Endothelial cell of umbilical vein (primary cell): ENCODE measurements at regions not wholly inside any gene's neighbourhood (a gene's known extent, or its start where the extent isn't known, plus 50 kb on each side); places are given as distances from the start of the nearest gene placed in this dataset.

ENCODE experiments used
- BruUV-seq: library from RNA; stranded (reverse); fragments of 400-500 nt; replicated peaks from 2 replicates; lab custom pipeline; 2021; lab: Mats Ljungman, UMichigan
- CTCF ChIA-PET: fragments of 300-600, 350-600 bp; sonication (Branson Sonifier 250); formaldehyde crosslinking; loops from one replicate; lab custom pipeline; 2021; ENCODE audit warnings: antibody characterized with exemption, inconsistent platforms; lab: Charles Lee
- POLR2A ChIA-PET: fragments of 300-600, 350-600 bp; sonication (Branson Sonifier 250); formaldehyde crosslinking; loops from one replicate; lab custom pipeline; 2021; ENCODE audit warnings: antibody characterized with exemption, inconsistent platforms; lab: Charles Lee
- DNase-seq: peaks from one replicate; pipeline ENCODE4 v3.0.0-alpha.2; 2011; ENCODE audit warnings: low read depth, low spot score
- FAIRE-seq: peaks from 2 replicates; lab custom pipeline; 2011; peaks lifted over from hg19 to GRCh38; lab: Jason Lieb, UNC
- H2AFZ ChIP-seq: 2 replicates; pipeline ENCODE4 v1.6.0; 2012; ENCODE audit warnings: low read depth, low read length, control low read depth, inconsistent platforms
- H3K27ac ChIP-seq: 2 replicates; pipeline ENCODE4 v1.5.1; 2011; ENCODE audit warnings: low read depth, mild to moderate bottlenecking, control low read depth, low read length, moderate library complexity; ENCODE audit not compliant: insufficient read depth
- H3K27me3 ChIP-seq, 2 experiments: 2 replicates each; pipeline versions ENCODE4 v1.6.0 to v1.6.1; 2011; ENCODE audit warnings: low read length in 2 of 2, mixed read lengths in 1 of 2; ENCODE audit not compliant: control insufficient read depth in 2 of 2, insufficient read depth in 2 of 2
- H3K36me3 ChIP-seq, 2 experiments: 2 replicates in 1 of 2; 3 replicates in 1 of 2; pipeline ENCODE4 v1.5.1; 2011; ENCODE audit warnings: low read length in 2 of 2, mild to moderate bottlenecking in 1 of 2, moderate library complexity in 1 of 2; ENCODE audit not compliant: control insufficient read depth in 2 of 2, insufficient read depth in 2 of 2; ENCODE audit errors: extremely low read depth in 1 of 2
- H3K4me1 ChIP-seq: 3 replicates; pipeline ENCODE4 v1.5.1; 2011; ENCODE audit warnings: mild to moderate bottlenecking, low read length; ENCODE audit not compliant: control insufficient read depth, insufficient read depth; ENCODE audit errors: extremely low read depth
- H3K4me2 ChIP-seq: 2 replicates; pipeline ENCODE4 v1.6.1; 2011; ENCODE audit warnings: low read length, control low read depth, mixed read lengths; ENCODE audit not compliant: insufficient read depth
- H3K4me3 ChIP-seq, 3 experiments: fragments of 200-600 bp in 1 of 3; sonication (generic), shearing (Covaris generic) in 1 of 3; replicated peaks in 1 of 3; 2 replicates each; pipeline ENCODE4 v1.5.1; 2011 to 2016; ENCODE audit warnings: control low read depth in 3 of 3, low read length in 3 of 3, mild to moderate bottlenecking in 2 of 3, inconsistent platforms in 1 of 3, low read depth in 1 of 3, moderate library complexity in 1 of 3; ENCODE audit not compliant: insufficient read depth in 1 of 3
- H3K79me2 ChIP-seq: 2 replicates; pipeline ENCODE4 v1.6.0; 2012; ENCODE audit warnings: low read length, inconsistent platforms; ENCODE audit not compliant: control insufficient read depth, insufficient read depth
- H3K9ac ChIP-seq: replicated peaks from 2 replicates; pipeline ENCODE3; 2011; ENCODE audit warnings: low read length, control low read depth; ENCODE audit not compliant: insufficient read depth; ENCODE audit errors: extremely low read depth
- H3K9me1 ChIP-seq: replicated peaks from 3 replicates; pipeline ENCODE4 v1.6.0; 2011; ENCODE audit warnings: mild to moderate bottlenecking, low read length; ENCODE audit not compliant: control insufficient read depth, insufficient read depth; ENCODE audit errors: extremely low read depth
- H3K9me3 ChIP-seq: replicated peaks from 2 replicates; pipeline ENCODE4 v1.5.1; 2012; ENCODE audit warnings: low read length, inconsistent platforms; ENCODE audit not compliant: control insufficient read depth, insufficient read depth
- H4K20me1 ChIP-seq: replicated peaks from 2 replicates; pipeline ENCODE3; 2011; ENCODE audit warnings: mild to moderate bottlenecking, low read length; ENCODE audit not compliant: control insufficient read depth, insufficient read depth; ENCODE audit errors: extremely low read depth
- CTCF ChIP-seq, 2 donors: IDR thresholded peaks; 1 replicate in 1 of 2; 2 replicates in 1 of 2; pipeline ENCODE4 v1.5.1; 2011; ENCODE audit warnings: low read length in 2 of 2, mild to moderate bottlenecking in 2 of 2, moderate library complexity in 2 of 2, control low read depth in 1 of 2, inconsistent platforms in 1 of 2, low read depth in 1 of 2; ENCODE audit not compliant: insufficient read depth in 1 of 2; ENCODE audit errors: extremely low read depth in 1 of 2
- EZH2 ChIP-seq: IDR thresholded peaks from 2 replicates; pipeline ENCODE4 v1.6.1; 2012; ENCODE audit warnings: borderline replicate concordance, low read depth, mild to moderate bottlenecking, moderate library complexity, low read length, inconsistent platforms; ENCODE audit not compliant: severe bottlenecking
- FOS ChIP-seq: IDR thresholded peaks from 2 replicates; pipeline ENCODE4 v1.6.1; 2011; ENCODE audit warnings: mild to moderate bottlenecking, low read length, moderate library complexity, borderline replicate concordance; ENCODE audit not compliant: insufficient read depth
- GATA2 ChIP-seq: IDR thresholded peaks from 2 replicates; pipeline ENCODE4 v1.7.0; 2011; ENCODE audit warnings: low read depth, mild to moderate bottlenecking, moderate library complexity, mixed read lengths, low read length; ENCODE audit not compliant: insufficient read length, insufficient read depth
- JUN ChIP-seq: IDR thresholded peaks from 2 replicates; pipeline ENCODE4 v1.6.1; 2011; ENCODE audit warnings: borderline replicate concordance, low read depth; ENCODE audit not compliant: insufficient read length, insufficient read depth
- MYC ChIP-seq: IDR thresholded peaks from one replicate; pipeline ENCODE4 v1.6.1; 2011; ENCODE audit warnings: mild to moderate bottlenecking, low read depth, low read length
- POLR2A ChIP-seq: IDR thresholded peaks from 2 replicates; pipeline ENCODE4 v1.6.1; 2012; ENCODE audit warnings: low read depth, mild to moderate bottlenecking, control low read depth, low read length
- POLR2AphosphoS5 ChIP-seq: IDR thresholded peaks from 2 replicates; pipeline ENCODE4 v1.6.1; 2012; ENCODE audit warnings: low read depth, mild to moderate bottlenecking, control low read depth, low read length, moderate library complexity; ENCODE audit not compliant: insufficient read depth
- dilution Hi-C: fragments of 300-500 bp; cut with MboI; formaldehyde crosslinking; loops from one replicate; pipeline ENCODE4 v1.15.0; 2019; ENCODE audit warnings: low sequenced_read_pairs; ENCODE audit not compliant: extremely low pct_ligation_motif_present
- intact Hi-C: fragments of 100-400 bp; cut with micrococcal nuclease; formaldehyde crosslinking; loops from one replicate; pipeline ENCODE4 v1.10.0; 2022

- dilution Hi-C loops, result no loop called here
- H3K9me1 ChIP-seq, result no peaks in the 10 kb centered on the region
- no peak overlapping the region for H3K4me2 ChIP-seq
- H3K4me1 ChIP-seq, result no peaks in the 10 kb centered on the region
- H3K36me3 ChIP-seq, result no peaks in the 10 kb centered on the region
- DNase-seq, result no peak
- POLR2A ChIA-PET, result no interaction called here
- no peaks in the 10 kb centered on the region for H3K79me2 ChIP-seq
- no peak for FAIRE-seq
- peaks cover 3% of the 10 kb centered on the region for H3K9me3 ChIP-seq
- H4K20me1 ChIP-seq, result no peaks in the 10 kb centered on the region
- H3K9ac ChIP-seq, result no peak overlapping the region
- no peaks in the 10 kb centered on the region for H3K27me3 ChIP-seq
- no peak overlapping the region for H3K4me3 ChIP-seq
- intact Hi-C loops, result no loop called here
- no peak overlapping the region for H3K27ac ChIP-seq
- TF ChIP-seq FOS, result no peak
- no peak for TF ChIP-seq CTCF (IDR thresholded peaks at IDR 0.05; ENCODE audit: extremely low read depth in 1 of 2, insufficient read depth in 1 of 2, low read depth in 1 of 2, low read length in 2 of 2)
- no peak for TF ChIP-seq GATA2
- no peak for TF ChIP-seq MYC
- TF ChIP-seq POLR2AphosphoS5, result no peak
- TF ChIP-seq EZH2, result no peak
- no peak for TF ChIP-seq JUN
- no peak for TF ChIP-seq POLR2A
- CTCF ChIA-PET, result no interaction called here
- no TSS peak for BruUV-seq
- no peak overlapping the region for H2AFZ ChIP-seq
These were observed 342.9 kb downstream of the LRATD1 start for GRCh38 chr2:14975381-14975780.
